HEK293 (cell line): ENCODE measurements at regions not wholly inside any gene's neighbourhood (a gene's known extent, or its start where the extent isn't known, plus 50 kb on each side); places are given as distances from the start of the nearest gene placed in this dataset.
"Not testable (repeated sequence)": the region's sequence is repeated elsewhere in the genome, so short reads cannot be mapped to it uniquely, and the experiment has no call there.

Experiments used
- CTCF ChIA-PET: fragments of 350-600 bp; formaldehyde crosslinking; extraction: SDS; loops from one replicate; lab custom pipeline; 2021; ENCODE audit warnings: antibody characterized with exemption; lab: Yijun Ruan, JAX
- POLR2A ChIA-PET: fragments of 300-600 bp; formaldehyde crosslinking; extraction: SDS; loops from one replicate; lab custom pipeline; 2020; ENCODE audit warnings: antibody characterized with exemption, inconsistent platforms; lab: Yijun Ruan, JAX
- H3K27ac ChIP-seq: fragments of 200-500 bp; sonication (Bioruptor generic); 2 replicates; pipeline ENCODE4 v1.5.1; 2014; ENCODE audit warnings: low read depth, low read length, control low read depth, inconsistent platforms; ENCODE audit errors: extremely low read depth
- H3K36me3 ChIP-seq, 2 experiments: fragments of 200-500 bp in 1 of 2; sonication (Bioruptor generic) in 1 of 2; 1 replicate in 1 of 2; 2 replicates in 1 of 2; pipeline ENCODE4 v1.5.1; 2014 to 2017; ENCODE audit warnings: inconsistent platforms in 2 of 2, low read length in 2 of 2; ENCODE audit not compliant: control insufficient read depth in 2 of 2, insufficient read depth in 1 of 2
- H3K4me1 ChIP-seq: fragments of 200-500 bp; sonication (Bioruptor generic); 2 replicates; pipeline ENCODE4 v1.5.1; 2014; ENCODE audit warnings: mild to moderate bottlenecking, low read length, inconsistent platforms; ENCODE audit not compliant: control insufficient read depth, insufficient read depth
- H3K4me3 ChIP-seq: 2 replicates; pipeline ENCODE4 v1.5.1; 2011; ENCODE audit warnings: low read depth, mild to moderate bottlenecking, control low read depth, low read length, moderate library complexity
- H3K9me3 ChIP-seq: fragments of 200-500 bp; sonication (Bioruptor generic); 2 replicates; pipeline ENCODE4 v1.5.1; 2014; ENCODE audit warnings: low read depth, low read length, inconsistent platforms; ENCODE audit not compliant: control insufficient read depth, insufficient read depth
- CTCF ChIP-seq: fragments of 450-650 bp; formaldehyde crosslinking; IDR thresholded peaks from 2 replicates; pipeline ENCODE4 v1.5.1; 2016; ENCODE audit warnings: missing biosample characterization, missing genetic modification characterization
- KLF10 ChIP-seq: fragments of 450-650 bp; IDR thresholded peaks from 2 replicates; pipeline ENCODE4 v1.5.1; 2018; ENCODE audit warnings: missing biosample characterization, mild to moderate bottlenecking, missing genetic modification characterization
- PRDM2 ChIP-seq: fragments of 450-650 bp; formaldehyde crosslinking; IDR thresholded peaks from 2 replicates; pipeline ENCODE4 v1.5.1; 2016; ENCODE audit warnings: missing biosample characterization, missing genetic modification characterization, borderline replicate concordance
- PRDM6 ChIP-seq: fragments of 450-650 bp; formaldehyde crosslinking; IDR thresholded peaks from 2 replicates; pipeline ENCODE4 v1.5.1; 2017; ENCODE audit warnings: missing biosample characterization, missing genetic modification characterization
- SCRT1 ChIP-seq: fragments of 450-650 bp; formaldehyde crosslinking; IDR thresholded peaks from 2 replicates; pipeline ENCODE4 v1.5.1; 2016; ENCODE audit warnings: missing biosample characterization, missing genetic modification characterization, borderline replicate concordance
- SETDB1 ChIP-seq: IDR thresholded peaks from one replicate; pipeline ENCODE4 v1.6.1; 2017; ENCODE audit warnings: mild to moderate bottlenecking, low read length, moderate library complexity, mixed read lengths; ENCODE audit not compliant: insufficient read length
- YY1 ChIP-seq: fragments of 450-650 bp; formaldehyde crosslinking; IDR thresholded peaks from 2 replicates; pipeline ENCODE4 v1.5.1; 2018; ENCODE audit warnings: missing biosample characterization, missing genetic modification characterization
- ZNF18 ChIP-seq: fragments of 450-650 bp; formaldehyde crosslinking; IDR thresholded peaks from 2 replicates; pipeline ENCODE4 v1.5.1; 2016; ENCODE audit warnings: missing biosample characterization, missing genetic modification characterization
- ZNF19 ChIP-seq: fragments of 450-650 bp; formaldehyde crosslinking; IDR thresholded peaks from 2 replicates; pipeline ENCODE4; 2016; ENCODE audit warnings: missing biosample characterization, missing genetic modification characterization, low read depth
- ZNF24 ChIP-seq: fragments of 450-650 bp; formaldehyde crosslinking; IDR thresholded peaks from 2 replicates; pipeline ENCODE4 v1.5.1; 2016; ENCODE audit warnings: missing biosample characterization, missing genetic modification characterization
- ZNF354C ChIP-seq: fragments of 450-650 bp; formaldehyde crosslinking; IDR thresholded peaks from 2 replicates; pipeline ENCODE4 v1.5.1; 2016; ENCODE audit warnings: missing biosample characterization, missing genetic modification characterization, low read depth, borderline replicate concordance
- ZNF391 ChIP-seq: fragments of 450-650 bp; formaldehyde crosslinking; IDR thresholded peaks from 2 replicates; pipeline ENCODE4 v1.5.1; 2016; ENCODE audit warnings: low read depth, missing biosample characterization, missing genetic modification characterization, borderline replicate concordance
- ZNF529 ChIP-seq: fragments of 450-650 bp; formaldehyde crosslinking; IDR thresholded peaks from 2 replicates; pipeline ENCODE4 v1.5.1; 2017; ENCODE audit warnings: missing genetic modification characterization, missing biosample characterization; ENCODE audit not compliant: insufficient replicate concordance
- ZNF639 ChIP-seq: fragments of 450-650 bp; formaldehyde crosslinking; IDR thresholded peaks from 2 replicates; pipeline ENCODE4 v1.5.1; 2016; ENCODE audit warnings: missing biosample characterization, missing genetic modification characterization
- ZNF768 ChIP-seq: fragments of 450-650 bp; formaldehyde crosslinking; IDR thresholded peaks from 2 replicates; pipeline ENCODE4 v1.5.1; 2018; ENCODE audit warnings: missing biosample characterization, mild to moderate bottlenecking, missing genetic modification characterization
- ZSCAN23 ChIP-seq: fragments of 450-650 bp; formaldehyde crosslinking; IDR thresholded peaks from 2 replicates; pipeline ENCODE4 v1.5.1; 2016; ENCODE audit warnings: missing biosample characterization, missing genetic modification characterization

- H3K36me3 ChIP-seq, H3K4me1 ChIP-seq, H3K27ac ChIP-seq, H3K4me3 ChIP-seq, POLR2A ChIA-PET, CTCF ChIA-PET, H3K9me3 ChIP-seq: not testable (repeated sequence)
Measured at GRCh38 chr7:76135263-76135662, 66.4 kb upstream of the SRRM3 start.

GRCh38 chr7:76138577-76139313, 63.0 kb upstream of the SRRM3 start:
- H3K4me3 ChIP-seq, H3K27ac ChIP-seq, CTCF ChIA-PET, H3K9me3 ChIP-seq, H3K36me3 ChIP-seq, H3K4me1 ChIP-seq: not testable (repeated sequence)
- POLR2A ChIA-PET: interaction anchor here (0.6 kb wide), 1 partner anchor 100 kb away, joined by 3 read pairs; no protein-coding TSS in a partner anchor

- no peak overlapping the region for H3K27ac ChIP-seq
- no peaks in the 10 kb centered on the region for H3K36me3 ChIP-seq
- ChIA-PET CTCF (no interaction called here), POLR2A (interaction anchor here (0.6 kb wide), 1 partner anchor 101 kb away, joined by 3 read pairs; no protein-coding TSS in a partner anchor)
- no peaks in the 10 kb centered on the region for H3K9me3 ChIP-seq
- no peak overlapping the region for H3K4me3 ChIP-seq
- H3K4me1 ChIP-seq: no peaks in the 10 kb centered on the region
- no peak for TF ChIP-seq CTCF (tag by site-specific recombination)
- no peak for TF ChIP-seq ZNF354C
- TF ChIP-seq ZNF639: no peak
- no peak for TF ChIP-seq PRDM6
- TF ChIP-seq ZSCAN23 (tag by site-specific recombination): no peak
- TF ChIP-seq ZNF529 (tag by site-specific recombination): no peak
- no peak for TF ChIP-seq PRDM2 (tag by site-specific recombination)
- no peak for TF ChIP-seq SETDB1
- no peak for TF ChIP-seq ZNF18
- TF ChIP-seq ZNF24 (tag by site-specific recombination): no peak
- TF ChIP-seq SCRT1: no peak
- TF ChIP-seq YY1 (tag by site-specific recombination): no peak
- no peak for TF ChIP-seq ZNF768 (tag by site-specific recombination)
- TF ChIP-seq ZNF19 (tag by site-specific recombination): no peak
- TF ChIP-seq KLF10 (tag by site-specific recombination): no peak
- no peak for TF ChIP-seq ZNF391 (tag by site-specific recombination)
Measured at GRCh38 chr7:76139670-76140069, 62.0 kb upstream of the SRRM3 start.
